Ovary (tissue), 7 donors: ENCODE measurements at regions not wholly inside any gene's neighbourhood (a gene's known extent, or its start where the extent isn't known, plus 50 kb on each side); places are given as distances from the start of the nearest gene placed in this dataset.
"Not testable (repeated sequence)": the region's sequence is repeated elsewhere in the genome, so short reads cannot be mapped to it uniquely, and the experiment has no call there.

Source experiments
- DNase-seq, 5 donors: peaks; one replicate each; pipeline ENCODE4 v3.0.0-alpha.2; 2019 to 2020
- H3K27ac ChIP-seq, 2 donors: fragments of 200-600 bp; one replicate each; pipeline versions ENCODE4 v1.5.1 to v1.8.0; 2019 to 2022
- H3K27me3 ChIP-seq: fragments of 200-600 bp; one replicate; pipeline ENCODE4 v1.8.0; 2022
- H3K36me3 ChIP-seq: fragments of 200-600 bp; sonication (generic); one replicate; pipeline ENCODE4 v1.5.1; 2019
- H3K4me1 ChIP-seq: one replicate; pipeline ENCODE4 v1.8.1; 2013; ENCODE audit warnings: mild to moderate bottlenecking, moderate library complexity; ENCODE audit not compliant: insufficient read depth
- H3K4me3 ChIP-seq: fragments of 200-600 bp; sonication (generic); one replicate; pipeline ENCODE4 v1.5.1; 2017
- H3K9me3 ChIP-seq, 2 donors: fragments of 200-600 bp in 1 of 2; sonication (generic) in 1 of 2; one replicate each; pipeline versions ENCODE4 v1.5.1 to v1.8.1; 2013 to 2019; ENCODE audit warnings: mild to moderate bottlenecking in 1 of 2, moderate library complexity in 1 of 2
- CTCF ChIP-seq, 3 donors: fragments of 450-650 bp in 2 of 3; fragments of 200-600 bp in 1 of 3; IDR thresholded peaks; one replicate each; pipeline versions ENCODE4 v1.5.1 to v1.8.0; 2016 to 2022; ENCODE audit warnings: antibody characterized with exemption in 3 of 3, mild to moderate bottlenecking in 1 of 3
- EP300 ChIP-seq: sonication (generic); formaldehyde crosslinking; IDR thresholded peaks from one replicate; pipeline ENCODE4 v1.6.1; 2017; ENCODE audit warnings: antibody characterized with exemption
- POLR2A ChIP-seq: fragments of 450-650 bp; IDR thresholded peaks from one replicate; pipeline ENCODE4 v1.6.1; 2017; ENCODE audit warnings: antibody characterized with exemption, mild to moderate bottlenecking, moderate library complexity
- WGBS, 3 donors: extraction: QIAGEN DNeasy Blood & Tissue Kit in 1 of 3; methylation state at CpG; one replicate each; pipeline versions ENCODE4 v1.1.5 to v1.1.7; 2013 to 2017; 5-methylcytosine and 5-hydroxymethylcytosine counted together
- intact Hi-C, 4 donors: fragments of 100-400 bp; cut with DNase I; formaldehyde crosslinking; loops; one replicate each; pipeline versions ENCODE4 v1.11.0 to v1.15.1; 2022 to 2023
- donor health status: DM: no; HTN: no; CAD: no; lungs with moderate emphysema.
- donor health status: DM: no; HTN: no; CAD: no.
- donor health status: Bipolar disorder and iron deficiency.
- donor health status: DM: no; HTN: no; CAD: no.
- donor health status: DM: yes; HTN: yes; CAD: no.

- TF ChIP-seq CTCF (IDR thresholded peaks at IDR 0.05) (no peak), POLR2A (no peak), EP300 (no peak)
- Histone ChIP-seq H3K27me3 (no peaks in the 10 kb centered on the region), H3K27ac (no peak overlapping the region), H3K4me1 (no peaks in the 10 kb centered on the region), H3K4me3 (no peak overlapping the region), H3K9me3 (no peaks in the 10 kb centered on the region), H3K36me3 (no peaks in the 10 kb centered on the region)
- intact Hi-C loops = no loop called here
- WGBS, 3 donors = 28 to 34% (median 32%) methylated on average over 10 of the region's 10 CpGs
- DNase-seq = no peak
Observed at GRCh38 chr16:16973707-16974591, 496.8 kb downstream of the XYLT1 start.

- H3K4me3 ChIP-seq = no peak overlapping the region
- no peaks in the 10 kb centered on the region for H3K27me3 ChIP-seq
- no peak for DNase-seq
- TF ChIP-seq EP300 = no peak
- no peak for TF ChIP-seq POLR2A
- TF ChIP-seq CTCF (IDR thresholded peaks at IDR 0.05) = no peak
- H3K9me3 ChIP-seq = no peaks in the 10 kb centered on the region
- H3K36me3 ChIP-seq = no peaks in the 10 kb centered on the region
- no peaks in the 10 kb centered on the region for H3K4me1 ChIP-seq
- 79 to 92% (median 89%) methylated on average over 4 of the region's 4 CpGs for WGBS, 3 donors
- intact Hi-C loops = no loop called here
- H3K27ac ChIP-seq = no peak overlapping the region
Observed at GRCh38 chr16:16982614-16983013, 488.1 kb downstream of the XYLT1 start.

GRCh38 chr16:16983582-16983981, 487.2 kb downstream of the XYLT1 start:
- Histone ChIP-seq H3K4me1 (no peaks in the 10 kb centered on the region), H3K27me3 (no peaks in the 10 kb centered on the region), H3K9me3 (no peaks in the 10 kb centered on the region), H3K36me3 (no peaks in the 10 kb centered on the region), H3K27ac (no peak overlapping the region), H3K4me3 (no peak overlapping the region)
- no peak for DNase-seq
- TF ChIP-seq EP300 (no peak), POLR2A (no peak), CTCF (IDR thresholded peaks at IDR 0.05) (no peak)
- 70 to 76% (median 70%) methylated on average over 7 of the region's 7 CpGs for WGBS, 3 donors
- intact Hi-C loops = no loop called here

GRCh38 chr16:16984091-16984490, 486.7 kb downstream of the XYLT1 start:
- intact Hi-C loops, H3K36me3 ChIP-seq, H3K9me3 ChIP-seq, H3K4me1 ChIP-seq, H3K27ac ChIP-seq, H3K4me3 ChIP-seq, H3K27me3 ChIP-seq, DNase-seq: not testable (repeated sequence)
- WGBS, 3 donors = 94 to 96% (median 95%) methylated on average over 21 of the region's 21 CpGs

GRCh38 chr16:16985707-16986106, 485.1 kb downstream of the XYLT1 start:
- no peaks in the 10 kb centered on the region for H3K9me3 ChIP-seq
- intact Hi-C loops = no loop called here
- no peaks in the 10 kb centered on the region for H3K4me1 ChIP-seq
- DNase-seq = no peak
- H3K4me3 ChIP-seq = no peak overlapping the region
- WGBS, 3 donors = 76 to 84% (median 78%) methylated on average over 1 of the region's 1 CpG
- H3K36me3 ChIP-seq = no peaks in the 10 kb centered on the region
- TF ChIP-seq EP300 = no peak
- TF ChIP-seq CTCF (IDR thresholded peaks at IDR 0.05) = no peak
- TF ChIP-seq POLR2A = no peak
- H3K27ac ChIP-seq = no peak overlapping the region
- no peaks in the 10 kb centered on the region for H3K27me3 ChIP-seq
